Nephron progenitor cell (in vitro differentiated cells): ENCODE measurements at regions not wholly inside any gene's neighbourhood (a gene's known extent, or its start where the extent isn't known, plus 50 kb on each side); places are given as distances from the start of the nearest gene placed in this dataset.
A peak's percentile ranks its signal among the peaks of the same experiment; 100 is the strongest.

Source experiments
- DNase-seq: peaks from one replicate; pipeline ENCODE4 v3.0.0; 2021
- H3K27ac Mint-ChIP-seq: 2 replicates; pipeline ENCODE4 v1.8.0; 2021; ENCODE audit warnings: mild to moderate bottlenecking, moderate library complexity, mixed read lengths
- H3K27me3 Mint-ChIP-seq: 2 replicates; pipeline ENCODE4 v1.8.0; 2021; ENCODE audit warnings: mild to moderate bottlenecking, low read depth, mixed read lengths; ENCODE audit not compliant: poor library complexity
- H3K36me3 Mint-ChIP-seq: 2 replicates; pipeline ENCODE4 v1.8.0; 2021; ENCODE audit warnings: low read depth, mixed read lengths
- H3K4me1 Mint-ChIP-seq: 2 replicates; pipeline ENCODE4 v1.8.0; 2021; ENCODE audit warnings: mixed read lengths
- H3K4me3 Mint-ChIP-seq: 2 replicates; pipeline ENCODE4 v1.8.0; 2021; ENCODE audit warnings: mild to moderate bottlenecking, moderate library complexity, mixed read lengths
- H3K9me3 Mint-ChIP-seq: 2 replicates; pipeline ENCODE4 v1.8.0; 2021; ENCODE audit warnings: mild to moderate bottlenecking, moderate library complexity, mixed read lengths
- TF ChIP-seq, protein P1 (sequence below): fragments of 200-600 bp; sonication (generic); IDR thresholded peaks from 2 replicates; pipeline ENCODE4 v1.5.0; 2021; ENCODE audit warnings: antibody characterized with exemption

- H3K36me3 Mint-ChIP-seq: no peaks in the 10 kb centered on the region
- no peak overlapping the region for H3K27ac Mint-ChIP-seq
- peaks cover 3% of the 10 kb centered on the region for H3K9me3 Mint-ChIP-seq
- peaks cover 15% of the 10 kb centered on the region for H3K4me1 Mint-ChIP-seq
- peaks cover 7% of the 10 kb centered on the region for H3K27me3 Mint-ChIP-seq
- DNase-seq: no peak
- no peak overlapping the region for H3K4me3 Mint-ChIP-seq
- TF ChIP-seq, protein P1, sequence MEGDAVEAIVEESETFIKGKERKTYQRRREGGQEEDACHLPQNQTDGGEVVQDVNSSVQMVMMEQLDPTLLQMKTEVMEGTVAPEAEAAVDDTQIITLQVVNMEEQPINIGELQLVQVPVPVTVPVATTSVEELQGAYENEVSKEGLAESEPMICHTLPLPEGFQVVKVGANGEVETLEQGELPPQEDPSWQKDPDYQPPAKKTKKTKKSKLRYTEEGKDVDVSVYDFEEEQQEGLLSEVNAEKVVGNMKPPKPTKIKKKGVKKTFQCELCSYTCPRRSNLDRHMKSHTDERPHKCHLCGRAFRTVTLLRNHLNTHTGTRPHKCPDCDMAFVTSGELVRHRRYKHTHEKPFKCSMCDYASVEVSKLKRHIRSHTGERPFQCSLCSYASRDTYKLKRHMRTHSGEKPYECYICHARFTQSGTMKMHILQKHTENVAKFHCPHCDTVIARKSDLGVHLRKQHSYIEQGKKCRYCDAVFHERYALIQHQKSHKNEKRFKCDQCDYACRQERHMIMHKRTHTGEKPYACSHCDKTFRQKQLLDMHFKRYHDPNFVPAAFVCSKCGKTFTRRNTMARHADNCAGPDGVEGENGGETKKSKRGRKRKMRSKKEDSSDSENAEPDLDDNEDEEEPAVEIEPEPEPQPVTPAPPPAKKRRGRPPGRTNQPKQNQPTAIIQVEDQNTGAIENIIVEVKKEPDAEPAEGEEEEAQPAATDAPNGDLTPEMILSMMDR: no peak
Observed at GRCh38 chr9:115517335-115518075, 399.5 kb upstream of the TNC start.

- peaks cover 13% of the 10 kb centered on the region for H3K27me3 Mint-ChIP-seq
- H3K9me3 Mint-ChIP-seq: peaks cover 3% of the 10 kb centered on the region
- H3K36me3 Mint-ChIP-seq: no peaks in the 10 kb centered on the region
- no peak for DNase-seq
- peaks cover 9% of the 10 kb centered on the region for H3K4me1 Mint-ChIP-seq
- peak overlapping the region; percentile 4 for H3K27ac Mint-ChIP-seq
- no peak overlapping the region for H3K4me3 Mint-ChIP-seq
- TF ChIP-seq, protein P1: no peak
Observed at GRCh38 chr9:115520646-115521045, 402.7 kb upstream of the TNC start.

DNA sequence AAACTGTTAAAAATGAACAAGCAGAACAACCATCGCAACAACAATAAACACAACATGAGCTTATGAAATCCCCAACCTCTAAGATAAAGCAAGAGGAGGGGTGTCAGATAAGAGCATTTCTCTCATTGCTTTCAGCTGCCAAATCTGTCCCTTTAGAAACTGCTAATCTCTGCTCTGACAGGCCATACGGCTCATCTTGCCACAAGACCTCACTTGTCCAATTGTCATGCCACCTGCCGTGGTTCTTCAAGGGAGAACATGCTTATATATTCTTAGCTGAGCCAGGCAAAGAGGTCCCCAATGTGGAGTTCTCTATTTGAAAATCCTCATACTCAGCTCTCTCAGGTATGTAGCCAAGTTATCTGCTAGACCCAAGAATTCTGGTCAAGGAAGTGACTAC lies 405.0 kb upstream of the TNC start:
- Mint-ChIP-seq H3K4me3 (no peak overlapping the region), H3K4me1 (peaks cover 9% of the 10 kb centered on the region), H3K27me3 (peaks cover 17% of the 10 kb centered on the region), H3K9me3 (peaks cover 3% of the 10 kb centered on the region), H3K36me3 (no peaks in the 10 kb centered on the region), H3K27ac (no peak overlapping the region)
- TF ChIP-seq, protein P1: no peak
- no peak for DNase-seq

DNA sequence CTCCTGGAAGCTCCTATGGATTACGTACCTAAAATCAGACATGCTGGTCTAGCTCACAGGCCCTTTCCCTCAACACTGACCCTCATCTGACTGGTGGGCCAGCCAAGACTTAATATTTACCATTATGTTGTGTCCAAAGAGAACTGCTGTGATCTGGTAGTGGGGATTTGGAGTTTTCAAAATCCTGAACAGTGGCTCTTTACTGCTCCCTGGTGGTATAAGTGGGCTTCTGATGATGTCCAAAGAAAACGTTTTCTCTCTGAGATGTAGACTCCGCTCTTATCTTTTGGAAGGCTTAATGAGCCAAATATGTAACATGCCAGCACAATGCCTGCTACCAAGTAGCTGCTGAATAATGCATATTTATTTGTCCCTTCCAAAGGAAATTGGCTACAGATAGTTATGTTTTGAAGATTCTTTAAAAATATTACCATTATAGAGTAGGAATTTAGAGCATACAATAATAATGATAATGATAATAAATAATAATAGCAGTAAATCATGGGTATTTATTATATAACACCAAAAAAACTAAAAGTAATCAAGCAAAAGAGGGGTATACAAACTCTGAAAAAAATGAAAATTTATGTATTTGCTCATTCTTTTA lies 406.6 kb upstream of the TNC start:
- H3K4me3 Mint-ChIP-seq: no peak overlapping the region
- peak; percentile 43 for DNase-seq
- H3K4me1 Mint-ChIP-seq: peaks cover 9% of the 10 kb centered on the region
- H3K36me3 Mint-ChIP-seq: no peaks in the 10 kb centered on the region
- H3K27me3 Mint-ChIP-seq: peaks cover 12% of the 10 kb centered on the region
- H3K9me3 Mint-ChIP-seq: peaks cover 7% of the 10 kb centered on the region
- TF ChIP-seq, protein P1: peak; percentile 75
- H3K27ac Mint-ChIP-seq: no peak overlapping the region

DNA sequence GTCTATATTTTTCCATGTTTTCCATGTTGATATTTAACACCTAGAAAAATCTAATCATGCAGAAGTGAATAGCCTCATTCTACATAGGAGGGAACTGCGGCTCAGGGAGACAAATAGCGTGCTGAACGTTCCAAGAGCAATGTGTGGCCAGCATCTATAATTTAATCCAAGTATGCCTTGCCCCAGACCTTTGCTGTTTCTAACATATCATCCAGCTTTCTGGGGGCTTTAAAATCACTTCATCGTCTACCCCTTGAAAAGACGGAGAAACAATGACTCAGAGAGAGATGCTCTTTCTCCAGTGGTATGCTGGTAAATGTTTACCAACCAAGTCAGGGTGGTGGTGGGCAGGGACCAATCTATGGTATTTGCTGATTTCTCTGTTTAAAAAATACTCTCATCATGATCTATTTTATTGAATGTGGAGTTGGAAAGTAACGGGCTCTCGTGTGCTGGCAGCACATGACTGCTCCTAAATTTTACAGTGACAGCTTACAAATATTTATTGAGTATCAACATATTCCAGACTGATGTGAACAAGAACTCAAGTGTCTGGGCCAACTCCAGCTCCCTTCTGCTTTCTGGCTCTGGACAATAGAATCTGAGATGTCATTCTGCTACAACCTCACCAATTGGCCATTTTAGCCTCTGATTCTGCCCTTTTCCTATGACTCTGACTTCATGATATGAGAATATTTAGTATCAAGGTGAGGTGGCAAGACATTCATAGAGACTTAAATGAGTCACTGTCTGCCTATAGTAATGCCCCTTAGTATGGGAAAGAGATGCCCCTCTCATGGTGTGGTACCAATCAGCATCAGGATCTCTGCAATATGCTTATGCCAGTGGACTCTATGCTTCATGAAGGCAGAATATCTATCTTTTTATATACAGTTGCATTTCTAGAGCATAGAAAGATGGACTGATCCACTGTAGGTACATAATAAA lies 407.4 kb upstream of the TNC start:
- TF ChIP-seq, protein P1: no peak
- peaks cover 7% of the 10 kb centered on the region for H3K9me3 Mint-ChIP-seq
- H3K27ac Mint-ChIP-seq: no peak overlapping the region
- no peak for DNase-seq
- peaks cover 8% of the 10 kb centered on the region for H3K4me1 Mint-ChIP-seq
- no peak overlapping the region for H3K4me3 Mint-ChIP-seq
- H3K27me3 Mint-ChIP-seq: peaks cover 12% of the 10 kb centered on the region
- H3K36me3 Mint-ChIP-seq: no peaks in the 10 kb centered on the region
